Smooth muscle cell (in vitro differentiated cells): ENCODE measurements at regions not wholly inside any gene's neighbourhood (a gene's known extent, or its start where the extent isn't known, plus 50 kb on each side); places are given as distances from the start of the nearest gene placed in this dataset.
"Not testable (repeated sequence)": the region's sequence is repeated elsewhere in the genome, so short reads cannot be mapped to it uniquely, and the experiment has no call there.

Source experiments
- DNase-seq: peaks from one replicate; lab custom pipeline; 2025; ENCODE audit not compliant: unreplicated experiment; lab: John Stamatoyannopoulos, UW
- H2AFZ ChIP-seq: fragments of 200-600 bp; sonication (generic); 2 replicates; pipeline ENCODE4 v1.6.0; 2016; ENCODE audit warnings: antibody characterized with exemption, low read depth, mild to moderate bottlenecking
- H3F3A ChIP-seq: fragments of 200-600 bp; sonication (generic); 2 replicates; pipeline ENCODE4 v1.6.0; 2017; ENCODE audit warnings: antibody characterized with exemption, low read depth
- H3K27ac ChIP-seq: fragments of 200-600 bp; sonication (generic); 2 replicates; pipeline ENCODE4 v1.5.1; 2016; ENCODE audit warnings: low read depth, mild to moderate bottlenecking
- H3K27me3 ChIP-seq: fragments of 200-600 bp; sonication (generic); 2 replicates; pipeline ENCODE4 v1.6.1; 2016; ENCODE audit warnings: low read depth, mild to moderate bottlenecking
- H3K36me3 ChIP-seq: fragments of 200-600 bp; sonication (generic); 2 replicates; pipeline ENCODE4 v1.5.1; 2016; ENCODE audit warnings: low read depth
- H3K4me1 ChIP-seq: fragments of 200-600 bp; sonication (generic); 2 replicates; pipeline ENCODE4 v1.5.1; 2016; ENCODE audit warnings: low read depth
- H3K4me2 ChIP-seq: fragments of 200-600 bp; sonication (generic); 2 replicates; pipeline ENCODE4 v1.6.0; 2016; ENCODE audit warnings: mild to moderate bottlenecking
- H3K4me3 ChIP-seq: fragments of 200-600 bp; sonication (generic); 2 replicates; pipeline ENCODE4 v1.5.1; 2016; ENCODE audit warnings: mild to moderate bottlenecking
- H3K79me2 ChIP-seq: fragments of 200-600 bp; sonication (generic); 2 replicates; pipeline ENCODE4 v1.6.0; 2016; ENCODE audit warnings: low read depth, mild to moderate bottlenecking
- H3K9ac ChIP-seq: fragments of 200-600 bp; sonication (generic); 2 replicates; pipeline ENCODE4 v1.6.0; 2016; ENCODE audit warnings: low read depth
- H3K9me3 ChIP-seq: fragments of 200-600 bp; sonication (generic); replicated peaks from 2 replicates; pipeline ENCODE4 v1.5.1; 2016; ENCODE audit warnings: low read depth
- H4K20me1 ChIP-seq: fragments of 200-600 bp; sonication (generic); 2 replicates; pipeline ENCODE4 v1.6.0; 2016; ENCODE audit warnings: low read depth
- CTCF ChIP-seq: fragments of 200-600 bp; sonication (generic); IDR thresholded peaks from 2 replicates; pipeline ENCODE4 v1.5.1; 2017; ENCODE audit warnings: borderline replicate concordance, mild to moderate bottlenecking, antibody characterized with exemption; ENCODE audit not compliant: insufficient read depth, poor library complexity, severe bottlenecking
- WGBS: methylation state at CpG from one replicate; pipeline ENCODE4 v1.1.7; 2016; ENCODE audit warnings: low lambda C conversion rate; 5-methylcytosine and 5-hydroxymethylcytosine counted together

GRCh38 chr9:115808695-115809094 is 344.9 kb upstream of the PAPPA start:
- no peaks in the 10 kb centered on the region for H3K9me3 ChIP-seq

GRCh38 chr9:115810166-115810565 is 343.4 kb upstream of the PAPPA start:
- Histone ChIP-seq H3K9ac (no peak overlapping the region), H3K36me3 (no peaks in the 10 kb centered on the region), H3K4me2 (no peak overlapping the region), H3K27me3 (no peaks in the 10 kb centered on the region), H3K4me1 (no peaks in the 10 kb centered on the region), H3K79me2 (no peaks in the 10 kb centered on the region), H3K4me3 (no peak overlapping the region), H3K27ac (no peak overlapping the region), H3K9me3 (no peaks in the 10 kb centered on the region), H4K20me1 (no peaks in the 10 kb centered on the region), H3F3A (no peaks in the 10 kb centered on the region), H2AFZ (no peak overlapping the region)
- WGBS, result 79% methylated on average over 2 of the region's 2 CpGs
- DNase-seq, result no peak
- no peak for TF ChIP-seq CTCF

More at GRCh38 chr9:115808695-115809094, 344.9 kb upstream of the PAPPA start:
- Histone ChIP-seq H3K4me3 (no peak overlapping the region), H3K27ac (no peak overlapping the region), H3F3A (no peaks in the 10 kb centered on the region), H3K27me3 (no peaks in the 10 kb centered on the region), H3K36me3 (no peaks in the 10 kb centered on the region), H3K9ac (no peak overlapping the region), H2AFZ (no peak overlapping the region), H3K79me2 (no peaks in the 10 kb centered on the region), H3K4me2 (no peak overlapping the region), H4K20me1 (no peaks in the 10 kb centered on the region), H3K4me1 (no peaks in the 10 kb centered on the region)
- DNase-seq, result no peak
- TF ChIP-seq CTCF, result no peak
- WGBS, result 88% methylated on average over 5 of the region's 5 CpGs

GRCh38 chr9:115814081-115814480 is 339.5 kb upstream of the PAPPA start:
- no peaks in the 10 kb centered on the region for H3F3A ChIP-seq
- no peaks in the 10 kb centered on the region for H3K4me1 ChIP-seq
- no peaks in the 10 kb centered on the region for H3K79me2 ChIP-seq
- H3K27ac ChIP-seq, result no peak overlapping the region
- H3K4me2 ChIP-seq, result no peak overlapping the region
- no peaks in the 10 kb centered on the region for H3K36me3 ChIP-seq
- 94% methylated on average over 1 of the region's 1 CpG for WGBS
- H3K4me3 ChIP-seq, result no peak overlapping the region
- H4K20me1 ChIP-seq, result no peaks in the 10 kb centered on the region
- no peak for DNase-seq
- H3K9ac ChIP-seq, result no peak overlapping the region
- no peak for TF ChIP-seq CTCF
- H2AFZ ChIP-seq, result no peak overlapping the region
- no peaks in the 10 kb centered on the region for H3K27me3 ChIP-seq
- H3K9me3 ChIP-seq, result no peaks in the 10 kb centered on the region

- no peaks in the 10 kb centered on the region for H3K27me3 ChIP-seq
- TF ChIP-seq CTCF, result no peak
- H3K9me3 ChIP-seq, result no peaks in the 10 kb centered on the region
- no peak overlapping the region for H2AFZ ChIP-seq
- no peak overlapping the region for H3K27ac ChIP-seq
- no peak for DNase-seq
- H4K20me1 ChIP-seq, result no peaks in the 10 kb centered on the region
- H3K36me3 ChIP-seq, result no peaks in the 10 kb centered on the region
- no peak overlapping the region for H3K9ac ChIP-seq
- no peak overlapping the region for H3K4me3 ChIP-seq
- H3F3A ChIP-seq, result no peaks in the 10 kb centered on the region
- H3K4me2 ChIP-seq, result no peak overlapping the region
- no peaks in the 10 kb centered on the region for H3K4me1 ChIP-seq
- H3K79me2 ChIP-seq, result no peaks in the 10 kb centered on the region
These were observed 337.8 kb upstream of the PAPPA start for GRCh38 chr9:115815786-115816185.

- WGBS, result 91% methylated on average over 2 of the region's 2 CpGs
- H3K4me2 ChIP-seq, H3K4me1 ChIP-seq, H3K4me3 ChIP-seq, H3K27ac ChIP-seq, H3K79me2 ChIP-seq, H4K20me1 ChIP-seq, H3K9me3 ChIP-seq, DNase-seq, H3F3A ChIP-seq, H3K27me3 ChIP-seq, H3K9ac ChIP-seq, H2AFZ ChIP-seq, H3K36me3 ChIP-seq: not testable (repeated sequence)
These were observed 334.9 kb upstream of the PAPPA start for GRCh38 chr9:115818651-115819050.
